IMR-90 (cell line): ENCODE measurements at regions not wholly inside any gene's neighbourhood (a gene's known extent, or its start where the extent isn't known, plus 50 kb on each side); places are given as distances from the start of the nearest gene placed in this dataset.

Experiments used
- ATAC-seq: fragments of 200-7000 bp; cut with Tn5 transposase; 2 replicates; pipeline ENCODE4 v1.9.1; 2020; ENCODE audit warnings: low read depth, mild to moderate bottlenecking, moderate library complexity
- BruUV-seq: library from RNA; stranded (reverse); fragments of 400-500 nt; replicated peaks from 2 replicates; lab custom pipeline; 2021; lab: Mats Ljungman, UMichigan
- CTCF ChIA-PET: fragments of 300-600 bp; formaldehyde crosslinking; extraction: SDS; loops from one replicate; lab custom pipeline; 2021; ENCODE audit warnings: antibody characterized with exemption; lab: Yijun Ruan, JAX
- POLR2A ChIA-PET: fragments of 300-600 bp; sonication (Branson Sonifier 250); formaldehyde crosslinking; loops from one replicate; lab custom pipeline; 2022; ENCODE audit warnings: antibody characterized with exemption; ENCODE audit not compliant: unreplicated experiment; lab: Charles Lee
- DNase-seq: peaks from one replicate; pipeline ENCODE4 v3.0.0; 2013
- H2AFZ ChIP-seq: replicated peaks from 2 replicates; pipeline ENCODE3; 2013; ENCODE audit warnings: low read length, mild to moderate bottlenecking; ENCODE audit not compliant: poor library complexity
- H2AK5ac ChIP-seq: 2 replicates; pipeline ENCODE4 v1.6.1; 2013; ENCODE audit warnings: low read depth, low read length, inconsistent platforms
- H2AK9ac ChIP-seq: replicated peaks from 2 replicates; pipeline ENCODE3; 2013; ENCODE audit warnings: mild to moderate bottlenecking, low read depth, low read length, moderate library complexity; ENCODE audit not compliant: poor library complexity
- H2BK120ac ChIP-seq: 2 replicates; pipeline ENCODE4 v1.6.1; 2013; ENCODE audit warnings: low read depth, low read length, inconsistent platforms
- H2BK15ac ChIP-seq: 3 replicates; pipeline ENCODE4 v1.6.1; 2013; ENCODE audit warnings: low read depth, low read length, inconsistent platforms
- H2BK20ac ChIP-seq: 2 replicates; pipeline ENCODE4 v1.6.1; 2013; ENCODE audit warnings: low read depth, mild to moderate bottlenecking, inconsistent platforms, low read length, moderate library complexity
- H2BK5ac ChIP-seq: 2 replicates; pipeline ENCODE4 v1.6.1; 2013; ENCODE audit warnings: mild to moderate bottlenecking, low read depth, low read length, inconsistent platforms; ENCODE audit not compliant: poor library complexity, severe bottlenecking
- H3K14ac ChIP-seq: replicated peaks from 2 replicates; pipeline ENCODE4 v1.6.1; 2013; ENCODE audit warnings: low read depth, low read length, inconsistent platforms
- H3K18ac ChIP-seq: 2 replicates; pipeline ENCODE4 v1.6.1; 2013; ENCODE audit warnings: low read depth, low read length, control low read depth
- H3K23ac ChIP-seq: 2 replicates; pipeline ENCODE4 v1.6.1; 2013; ENCODE audit warnings: low read depth, low read length, inconsistent platforms
- H3K27ac ChIP-seq: 2 replicates; pipeline ENCODE4 v1.5.1; 2013; ENCODE audit warnings: mild to moderate bottlenecking, control low read depth, low read length; ENCODE audit not compliant: insufficient read depth
- H3K27me3 ChIP-seq: 2 replicates; pipeline ENCODE4 v1.6.1; 2013; ENCODE audit warnings: low read length; ENCODE audit not compliant: control insufficient read depth, insufficient read depth
- H3K36me3 ChIP-seq: 2 replicates; pipeline ENCODE4 v1.6.1; 2013; ENCODE audit warnings: low read length, mixed read lengths; ENCODE audit not compliant: control insufficient read depth, insufficient read depth
- H3K4ac ChIP-seq: 2 replicates; pipeline ENCODE4 v1.6.1; 2013; ENCODE audit warnings: low read depth, low read length, inconsistent platforms
- H3K4me1 ChIP-seq: 2 replicates; pipeline ENCODE4 v1.6.1; 2013; ENCODE audit warnings: low read length, mixed read lengths; ENCODE audit not compliant: control insufficient read depth, insufficient read depth
- H3K4me2 ChIP-seq: 2 replicates; pipeline ENCODE4 v1.6.1; 2013; ENCODE audit warnings: low read depth, mild to moderate bottlenecking, control low read depth, low read length, moderate library complexity
- H3K4me3 ChIP-seq: 2 replicates; pipeline ENCODE4 v1.5.1; 2013; ENCODE audit warnings: low read depth, mild to moderate bottlenecking, control low read depth, low read length, moderate library complexity; ENCODE audit not compliant: insufficient read depth
- H3K56ac ChIP-seq: 2 replicates; pipeline ENCODE4 v1.6.1; 2013; ENCODE audit warnings: low read length, inconsistent platforms; ENCODE audit not compliant: insufficient read depth; ENCODE audit errors: extremely low read depth
- H3K79me1 ChIP-seq, 2 experiments: 2 replicates each; pipeline ENCODE4 v1.6.1; 2013; ENCODE audit warnings: low read length in 2 of 2, inconsistent platforms in 1 of 2, low read depth in 1 of 2
- H3K9ac ChIP-seq: 2 replicates; pipeline ENCODE4 v1.6.1; 2013; ENCODE audit warnings: low read depth, low read length, control low read depth
- H3K9me1 ChIP-seq: 2 replicates; pipeline ENCODE4 v1.6.1; 2013; ENCODE audit warnings: low read length, inconsistent platforms; ENCODE audit not compliant: insufficient read depth
- H3K9me3 ChIP-seq: 2 replicates; pipeline ENCODE4 v1.6.1; 2013; ENCODE audit warnings: low read length; ENCODE audit not compliant: control insufficient read depth, insufficient read depth
- H4K20me1 ChIP-seq: 2 replicates; pipeline ENCODE4 v1.6.1; 2013; ENCODE audit warnings: low read length, inconsistent platforms; ENCODE audit not compliant: insufficient read depth
- H4K5ac ChIP-seq: 2 replicates; pipeline ENCODE4 v1.6.1; 2013; ENCODE audit warnings: mild to moderate bottlenecking, low read depth, low read length, control low read depth
- H4K8ac ChIP-seq, 2 experiments: 2 replicates each; pipeline ENCODE4 v1.6.1; 2013; ENCODE audit warnings: low read depth in 2 of 2, low read length in 2 of 2, control low read depth in 1 of 2, inconsistent platforms in 1 of 2
- H4K91ac ChIP-seq: 2 replicates; pipeline ENCODE4 v1.6.1; 2013; ENCODE audit warnings: low read depth, low read length, inconsistent platforms; ENCODE audit not compliant: insufficient read depth
- NFE2L2 ChIP-seq: fragments of 150-350 bp; IDR thresholded peaks from 2 replicates; pipeline ENCODE4 v1.6.1; 2016; ENCODE audit warnings: low read depth, mild to moderate bottlenecking, low read length
- RFX5 ChIP-seq: IDR thresholded peaks from 2 replicates; pipeline ENCODE4 v1.8.0; 2012; ENCODE audit warnings: low read depth, mild to moderate bottlenecking, low read length, moderate library complexity
- SMC3 ChIP-seq: fragments of 150-350 bp; IDR thresholded peaks from 2 replicates; pipeline ENCODE4 v1.6.1; 2016; ENCODE audit warnings: low read depth, mild to moderate bottlenecking, antibody characterized with exemption, low read length, moderate library complexity
- WGBS, 2 experiments: methylation state at CpG; one replicate each; pipeline versions ENCODE4 v1.1.5 to v1.1.7; 2013; ENCODE audit warnings: missing lambda C conversion rate in 2 of 2; ENCODE audit not compliant: insufficient read length in 1 of 2; ENCODE audit errors: extremely low coverage in 2 of 2; 5-methylcytosine and 5-hydroxymethylcytosine counted together
- dilution Hi-C: fragments of 300-500 bp; cut with HindIII; formaldehyde crosslinking; loops from one replicate; pipeline ENCODE4 v1.14.3; 2018; ENCODE audit warnings: low sequenced_read_pairs; ENCODE audit not compliant: unreplicated experiment
- in situ Hi-C: fragments of 300-500 bp; cut with MboI; formaldehyde crosslinking; loops from 3 replicates; pipeline ENCODE4 v1.14.3; 2019; ENCODE audit warnings: low sequenced_read_pairs, inconsistent platforms, mixed read lengths
- intact Hi-C: fragments of 100-400 bp; cut with micrococcal nuclease; formaldehyde crosslinking; loops from 2 replicates; pipeline ENCODE4 v1.10.0; 2022

GRCh38 chr2:144211065-144211464 lies 308.9 kb downstream of the ZEB2 start:
- no peak overlapping the region for H4K91ac ChIP-seq
- no peak overlapping the region for H4K5ac ChIP-seq
- in situ Hi-C loops (no loop called here), intact Hi-C loops (no loop called here), dilution Hi-C loops (no loop called here)
- H3K36me3 ChIP-seq, result no peaks in the 10 kb centered on the region
- no peak overlapping the region for H3K4me3 ChIP-seq
- 0 out of 2 replicates have a peak, but pooled peaks cover 2% of the 10 kb centered on the region for H3K9me1 ChIP-seq
- no peaks in the 10 kb centered on the region for H3K9me3 ChIP-seq
- H4K8ac ChIP-seq, result no peak overlapping the region
- H3K23ac ChIP-seq, result no peak overlapping the region
- no peak for ATAC-seq
- H3K4me1 ChIP-seq, result no peaks in the 10 kb centered on the region
- no peak overlapping the region for H3K18ac ChIP-seq
- H2BK20ac ChIP-seq, result no peak overlapping the region
- H4K20me1 ChIP-seq, result no peaks in the 10 kb centered on the region
- no peak overlapping the region for H2AK5ac ChIP-seq
- no peak overlapping the region for H3K27ac ChIP-seq
- no TSS peak for BruUV-seq
- H3K9ac ChIP-seq, result no peak overlapping the region
- H2BK15ac ChIP-seq, result no peak overlapping the region
- H2AK9ac ChIP-seq, result no peak overlapping the region
- no peak overlapping the region for H3K14ac ChIP-seq
- H2AFZ ChIP-seq, result no peak overlapping the region
- CTCF ChIA-PET, result no interaction called here
- H3K79me1 ChIP-seq, result no peaks in the 10 kb centered on the region
- no peak overlapping the region for H3K4ac ChIP-seq
- H3K56ac ChIP-seq, result no peak overlapping the region
- POLR2A ChIA-PET, result interaction anchor here (0.6 kb wide), 1 partner anchor 485 kb away, joined by 4 read pairs; no protein-coding TSS in a partner anchor
- WGBS, 2 experiments, result no CpG with 5 or more reads among the region's 4 CpGs
- H3K4me2 ChIP-seq, result no peak overlapping the region
- DNase-seq, result no peak
- no peak for TF ChIP-seq SMC3
- no peak for TF ChIP-seq RFX5
- no peak for TF ChIP-seq NFE2L2
- H2BK5ac ChIP-seq, result no peak overlapping the region
- H2BK120ac ChIP-seq, result no peak overlapping the region
- no peaks in the 10 kb centered on the region for H3K27me3 ChIP-seq
